OCI-M1 (cell line): ENCODE measurements at regions not wholly inside any gene's neighbourhood (a gene's known extent, or its start where the extent isn't known, plus 50 kb on each side); places are given as distances from the start of the nearest gene placed in this dataset.
A peak's percentile ranks its signal among the peaks of the same experiment; 100 is the strongest.
"Not testable (repeated sequence)": the region's sequence is repeated elsewhere in the genome, so short reads cannot be mapped to it uniquely, and the experiment has no call there.

Experiments used
- DNase-seq: peaks from one replicate; lab custom pipeline; 2025; lab: John Stamatoyannopoulos, UW

- peak; percentile 23 for DNase-seq
These were observed 459.3 kb upstream of the SGO1 start for GRCh38 chr3:20645340-20645739.

GRCh38 chr3:20637729-20638128, 451.7 kb upstream of the SGO1 start:
- DNase-seq: no peak

DNA sequence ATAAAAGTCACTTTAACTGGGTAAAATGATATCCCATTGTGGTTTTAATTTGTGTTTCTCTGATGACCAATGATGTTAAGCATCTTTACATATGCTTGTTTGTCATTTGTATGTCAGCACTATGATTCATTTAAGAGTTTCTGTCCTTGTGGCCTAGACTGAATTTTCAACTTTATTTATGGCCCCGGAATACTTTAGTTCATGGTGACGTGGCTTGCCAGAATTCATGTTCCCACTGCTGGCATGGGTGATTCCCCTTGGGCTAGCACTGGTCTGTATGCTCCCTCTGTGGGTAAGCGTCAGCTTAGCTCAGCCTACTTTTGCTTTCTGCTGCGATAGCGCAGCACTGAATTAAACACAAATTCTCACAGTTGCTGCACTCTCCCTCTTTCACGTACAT, 436.3 kb upstream of the SGO1 start:
- DNase-seq: no peak

DNA sequence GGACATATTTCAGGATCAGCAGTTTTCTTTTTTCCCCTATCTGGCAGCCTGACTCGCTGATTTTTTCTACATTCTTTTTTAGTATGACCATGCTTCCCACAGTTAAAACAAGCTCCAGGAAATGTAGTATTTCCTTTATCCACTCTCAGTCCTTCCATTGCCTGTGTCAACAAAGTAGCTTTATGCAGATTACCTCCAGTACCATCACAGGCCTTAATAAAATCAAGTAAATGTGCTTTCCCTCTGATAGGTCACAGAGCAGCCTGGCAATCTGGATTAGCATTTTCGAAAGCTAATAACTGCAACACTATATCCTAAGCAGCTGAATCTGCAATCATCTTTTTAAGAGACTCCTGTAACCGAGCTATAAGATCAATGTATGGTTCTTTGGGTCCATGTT, 432.6 kb upstream of the SGO1 start:
- DNase-seq: not testable (repeated sequence)

GRCh38 chr3:20618181-20618580, 432.2 kb upstream of the SGO1 start:
- not testable (repeated sequence) for DNase-seq

GRCh38 chr3:20615982-20616381, 430.0 kb upstream of the SGO1 start:
- DNase-seq: not testable (repeated sequence)

DNA sequence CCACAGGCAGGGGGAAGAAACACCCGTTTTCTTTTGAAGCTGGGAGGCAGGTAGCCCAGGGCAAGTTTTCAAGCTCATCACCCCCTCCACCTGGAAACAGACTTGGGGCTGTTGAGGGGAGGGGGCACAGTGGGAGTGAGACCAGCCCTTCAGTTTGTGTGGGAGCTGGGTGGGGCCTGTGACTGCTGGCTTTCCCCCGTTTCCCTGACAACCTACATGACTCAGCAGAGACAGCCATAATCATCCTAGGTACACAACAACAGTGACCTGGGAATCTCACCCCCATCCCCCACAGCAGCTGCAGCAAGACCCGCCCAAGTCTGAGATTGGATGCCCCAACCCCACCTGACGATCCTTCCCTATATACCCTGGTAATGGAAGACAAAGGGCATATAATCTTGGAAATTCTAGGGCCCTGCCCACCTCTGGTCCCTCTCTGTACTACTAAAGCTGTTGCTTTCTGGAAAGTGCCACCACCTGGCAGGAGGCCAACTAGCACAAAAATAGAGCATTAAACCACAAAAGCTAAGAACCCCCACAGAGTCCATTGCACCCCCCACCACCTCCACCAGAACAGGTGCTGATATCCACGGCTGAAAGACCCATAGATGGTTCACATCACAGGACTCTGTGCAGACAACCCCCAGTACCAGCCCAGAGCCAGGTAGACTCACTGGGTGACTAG, 422.2 kb upstream of the SGO1 start:
- peak; percentile 22 for DNase-seq

GRCh38 chr3:20604659-20605058, 418.7 kb upstream of the SGO1 start:
- DNase-seq: no peak

DNA sequence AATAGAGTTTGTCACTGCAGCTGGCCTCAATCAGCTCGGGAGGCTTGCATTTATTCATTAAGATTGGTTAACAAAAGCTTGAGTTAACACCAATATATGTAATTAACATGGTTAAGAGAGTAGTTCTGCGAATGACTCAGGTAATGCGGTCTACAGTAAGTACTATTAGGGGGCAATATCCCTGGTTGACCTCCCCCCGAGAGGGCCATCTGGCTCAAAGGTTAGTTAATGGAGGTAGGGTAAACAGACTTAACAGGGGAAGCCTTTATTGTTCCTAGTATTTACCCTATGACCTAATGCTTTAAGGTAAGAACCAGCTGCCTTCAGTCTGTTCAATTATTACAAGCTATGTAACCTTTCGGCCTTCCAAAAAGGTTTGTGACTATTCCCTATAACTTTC, 403.3 kb upstream of the SGO1 start:
- no peak for DNase-seq

- DNase-seq: no peak
These were observed 402.8 kb upstream of the SGO1 start for GRCh38 chr3:20588781-20589180.

DNA sequence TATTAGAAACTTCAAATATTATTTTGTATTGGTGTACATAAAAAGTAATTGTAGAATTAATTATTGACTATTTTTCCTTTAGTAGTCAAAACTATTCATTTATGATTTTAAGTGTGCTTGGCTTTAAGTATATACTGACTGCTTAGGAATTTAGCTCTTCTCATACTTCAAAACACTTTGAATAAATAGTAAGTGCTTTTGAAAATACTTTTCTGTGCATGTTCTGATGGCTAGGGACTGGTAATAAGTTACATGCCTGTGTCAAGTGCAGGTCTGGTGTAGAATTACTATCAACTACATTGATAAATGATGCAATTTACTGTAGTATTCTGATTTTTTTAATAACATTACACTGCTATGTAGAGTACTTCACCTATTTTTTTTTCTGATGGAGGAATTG, 397.6 kb upstream of the SGO1 start:
- DNase-seq: no peak

- no peak for DNase-seq
These were observed 390.2 kb upstream of the SGO1 start for GRCh38 chr3:20576228-20576627.

DNA sequence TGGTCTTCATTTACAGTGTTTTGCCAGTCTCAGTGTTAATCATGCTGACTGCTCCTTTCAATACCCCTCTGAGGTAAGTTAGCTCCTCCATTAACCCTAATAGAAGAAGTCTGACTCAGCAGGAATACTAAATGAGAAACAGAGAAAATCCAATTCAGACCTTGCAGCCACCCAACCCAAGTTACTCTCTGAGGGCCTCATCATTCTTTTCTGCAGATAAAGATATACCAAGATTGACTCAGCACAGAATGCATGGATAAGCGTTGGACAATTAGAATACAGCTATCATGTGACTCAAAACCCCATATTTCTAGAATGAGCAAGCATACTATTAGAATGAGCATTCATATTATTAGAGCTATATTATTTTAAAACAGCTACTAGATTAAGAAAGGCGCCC, 389.1 kb upstream of the SGO1 start:
- DNase-seq: no peak

DNA sequence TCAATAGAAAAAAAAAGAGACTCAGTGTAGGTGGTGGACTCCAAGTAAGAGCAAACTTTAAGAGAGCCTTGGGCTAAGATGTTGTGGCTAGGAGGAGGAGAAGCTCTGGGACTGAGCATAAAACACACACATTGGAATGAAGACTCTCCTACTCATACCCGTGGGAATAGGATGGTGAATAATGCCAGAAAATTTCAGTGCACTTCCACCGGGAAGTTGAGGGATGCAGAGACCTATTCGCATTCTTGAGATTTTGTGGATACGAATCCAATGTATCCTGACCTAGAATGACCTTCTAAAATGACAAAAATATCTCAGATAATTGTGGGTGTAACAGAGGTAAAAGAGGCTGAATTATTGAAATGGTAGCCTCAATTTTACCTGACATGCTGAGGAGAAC, 388.7 kb upstream of the SGO1 start:
- no peak for DNase-seq

- DNase-seq: no peak
These were observed 387.2 kb upstream of the SGO1 start for GRCh38 chr3:20573175-20573574.

GRCh38 chr3:20572473-20572872, 386.5 kb upstream of the SGO1 start:
- DNase-seq: no peak

DNA sequence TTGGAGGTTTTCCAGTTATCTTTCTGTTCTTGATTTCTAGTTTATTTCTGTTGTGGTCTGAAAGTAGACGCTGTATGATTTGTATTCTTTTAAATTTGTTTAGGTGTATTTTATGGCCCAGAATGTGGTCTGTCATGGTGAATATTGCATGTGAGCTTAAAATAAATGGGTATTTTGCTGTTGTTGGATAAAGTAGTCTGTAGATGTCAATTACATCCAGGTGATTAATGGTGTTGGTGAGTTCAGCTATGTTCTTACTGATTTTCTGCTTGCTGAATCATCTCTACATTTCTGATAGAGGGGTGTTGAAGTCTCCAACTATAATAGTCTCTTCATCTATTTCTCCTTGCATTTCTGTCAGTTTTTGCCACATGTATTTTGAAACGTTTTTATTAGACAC, 383.3 kb upstream of the SGO1 start:
- no peak for DNase-seq

- DNase-seq: no peak
These were observed 379.0 kb upstream of the SGO1 start for GRCh38 chr3:20564966-20565365.

GRCh38 chr3:20563985-20564384, 378.0 kb upstream of the SGO1 start:
- DNase-seq: no peak

DNA sequence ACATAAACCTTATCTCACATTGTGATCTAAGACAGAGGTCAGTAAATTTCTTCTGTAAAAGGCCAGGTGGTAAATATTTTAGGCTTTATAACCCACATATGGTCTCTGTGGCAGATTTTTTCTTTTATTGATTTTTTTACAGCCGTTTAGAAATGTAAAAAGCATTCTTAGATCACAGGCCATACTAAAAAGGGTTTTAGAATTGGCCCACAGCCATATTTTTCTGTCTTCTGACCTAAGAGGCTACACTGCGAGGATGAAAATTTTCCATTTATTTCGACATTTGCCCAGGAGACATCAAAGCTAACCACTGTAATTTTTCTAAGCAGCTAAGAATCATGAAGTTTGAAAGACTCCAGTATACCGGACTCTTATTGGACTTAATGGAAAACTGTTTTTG, 377.2 kb upstream of the SGO1 start:
- no peak for DNase-seq

DNA sequence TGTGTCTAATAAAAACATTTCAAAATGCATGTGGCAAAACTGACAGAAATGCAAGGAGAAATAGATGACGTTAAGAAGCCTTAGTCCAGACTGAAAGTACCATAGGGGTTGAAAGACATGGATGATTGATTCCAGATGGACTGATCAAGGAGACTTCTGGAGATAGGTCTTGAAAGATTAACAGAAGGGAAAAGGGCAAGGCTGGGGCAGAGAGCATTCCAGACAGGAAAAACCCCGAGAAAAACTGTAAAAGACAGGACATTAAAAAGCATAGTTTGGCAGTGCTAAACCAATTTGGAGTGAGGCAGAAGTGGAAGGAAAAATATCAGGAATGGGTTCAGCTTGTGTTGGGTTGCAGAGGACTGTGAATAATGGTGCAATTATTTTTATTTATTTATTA, 375.2 kb upstream of the SGO1 start:
- no peak for DNase-seq

GRCh38 chr3:20560446-20560845, 374.4 kb upstream of the SGO1 start:
- not testable (repeated sequence) for DNase-seq

- no peak for DNase-seq
These were observed 372.2 kb upstream of the SGO1 start for GRCh38 chr3:20558161-20558560.

- DNase-seq: no peak
These were observed 370.7 kb upstream of the SGO1 start for GRCh38 chr3:20556661-20557060.
